ENCODE measurements at regions not wholly inside any gene's neighbourhood (a gene's known extent, or its start where the extent isn't known, plus 50 kb on each side); places are given as distances from the start of the nearest gene placed in this dataset.

GRCh38 chr5:18778225-18778624 is 1144.0 kb downstream of the TAF11L14 start:
- no peak overlapping the region for H3K4me3 ChIP-seq (ENCODE audit: control insufficient read depth, low read depth, low read length)
- TF ChIP-seq CTCF (conservative IDR thresholded peaks at IDR 0.05; ENCODE audit: control insufficient read depth, insufficient read depth, low read depth, low read length) = no peak
- DNase-seq (ENCODE audit: low read depth) = no peak

GRCh38 chr5:18789218-18789998 is 1155.1 kb downstream of the TAF11L14 start:
- no peak for DNase-seq (ENCODE audit: low read depth)
- no peak for TF ChIP-seq CTCF (conservative IDR thresholded peaks at IDR 0.05; ENCODE audit: control insufficient read depth, insufficient read depth, low read depth, low read length)
- no peak overlapping the region for H3K4me3 ChIP-seq (ENCODE audit: control insufficient read depth, low read depth, low read length)

- DNase-seq (ENCODE audit: low read depth) = no peak
- no peak for TF ChIP-seq CTCF (conservative IDR thresholded peaks at IDR 0.05; ENCODE audit: control insufficient read depth, insufficient read depth, low read depth, low read length)
- no peak overlapping the region for H3K4me3 ChIP-seq (ENCODE audit: control insufficient read depth, low read depth, low read length)
Observed at GRCh38 chr5:18792145-18792544, 1157.9 kb downstream of the TAF11L14 start.

GRCh38 chr5:18797222-18797621 is 1163.0 kb downstream of the TAF11L14 start:
- no peak overlapping the region for H3K4me3 ChIP-seq (ENCODE audit: control insufficient read depth, low read depth, low read length)
- DNase-seq (ENCODE audit: low read depth) = no peak
- TF ChIP-seq CTCF (conservative IDR thresholded peaks at IDR 0.05; ENCODE audit: control insufficient read depth, insufficient read depth, low read depth, low read length) = no peak

- no peak overlapping the region for H3K4me3 ChIP-seq (ENCODE audit: control insufficient read depth, low read depth, low read length)
- no peak for DNase-seq (ENCODE audit: low read depth)
- TF ChIP-seq CTCF (conservative IDR thresholded peaks at IDR 0.05; ENCODE audit: control insufficient read depth, insufficient read depth, low read depth, low read length) = no peak
Observed at GRCh38 chr5:18798058-18798457, 1163.8 kb downstream of the TAF11L14 start.

GRCh38 chr5:18799482-18800128 is 1165.3 kb downstream of the TAF11L14 start:
- DNase-seq (ENCODE audit: low read depth) = no peak
- no peak overlapping the region for H3K4me3 ChIP-seq (ENCODE audit: control insufficient read depth, low read depth, low read length)
- no peak for TF ChIP-seq CTCF (conservative IDR thresholded peaks at IDR 0.05; ENCODE audit: control insufficient read depth, insufficient read depth, low read depth, low read length)
